PFSK-1 (cell line): ENCODE measurements at regions not wholly inside any gene's neighbourhood (a gene's known extent, or its start where the extent isn't known, plus 50 kb on each side); places are given as distances from the start of the nearest gene placed in this dataset.

ENCODE experiments used
- FOXP2 ChIP-seq: optimal IDR thresholded peaks from 2 replicates; pipeline ENCODE3; 2011; ENCODE audit warnings: borderline replicate concordance, control low read depth, inconsistent platforms; ENCODE audit not compliant: insufficient read depth; ENCODE audit errors: extremely low read length, extremely low read depth
- POLR2AphosphoS5 ChIP-seq: IDR thresholded peaks from 2 replicates; pipeline ENCODE4 v1.6.1; 2012; ENCODE audit warnings: low read depth, mild to moderate bottlenecking, control low read depth, low read length, moderate library complexity
- REST ChIP-seq, 2 experiments: IDR thresholded peaks; 2 replicates each; pipeline versions ENCODE4 v1.6.1 to v1.8.0; 2011 to 2012; ENCODE audit warnings: low read depth in 2 of 2, low read length in 2 of 2, control low read depth in 1 of 2, inconsistent platforms in 1 of 2, mild to moderate bottlenecking in 1 of 2, moderate library complexity in 1 of 2; ENCODE audit not compliant: insufficient read depth in 1 of 2
- SIN3A ChIP-seq: IDR thresholded peaks from 2 replicates; pipeline ENCODE4 v1.6.1; 2012; ENCODE audit warnings: mild to moderate bottlenecking, low read length, moderate library complexity, borderline replicate concordance; ENCODE audit not compliant: insufficient read depth
- TAF1 ChIP-seq: IDR thresholded peaks from 2 replicates; pipeline ENCODE4 v1.6.1; 2012; ENCODE audit warnings: low read length, control low read depth, borderline replicate concordance; ENCODE audit not compliant: insufficient read depth

GRCh38 chr10:64040781-64041180 lies 519.6 kb downstream of the REEP3 start:
- TF ChIP-seq FOXP2: no peak
- TF ChIP-seq SIN3A: no peak
- no peak for TF ChIP-seq POLR2AphosphoS5
- no peak for TF ChIP-seq REST (IDR thresholded peaks at IDR 0.05; ENCODE audit: insufficient read depth in 1 of 2, low read depth in 2 of 2, low read length in 2 of 2)
- TF ChIP-seq TAF1: no peak

- TF ChIP-seq SIN3A: no peak
- peak; percentile 60 for TF ChIP-seq FOXP2
Measured at GRCh38 chr10:64041185-64041988, 520.2 kb downstream of the REEP3 start.

- no peak for TF ChIP-seq POLR2AphosphoS5
Measured at GRCh38 chr10:64041989-64042490, 520.8 kb downstream of the REEP3 start.

- no peak for TF ChIP-seq SIN3A
- no peak for TF ChIP-seq POLR2AphosphoS5
- TF ChIP-seq REST (IDR thresholded peaks at IDR 0.05; ENCODE audit: insufficient read depth in 1 of 2, low read depth in 2 of 2, low read length in 2 of 2): no peak
Measured at GRCh38 chr10:64044098-64044497, 522.9 kb downstream of the REEP3 start.

- TF ChIP-seq REST (IDR thresholded peaks at IDR 0.05; ENCODE audit: insufficient read depth in 1 of 2, low read depth in 2 of 2, low read length in 2 of 2) (no peak), FOXP2 (no peak), TAF1 (no peak), SIN3A (no peak)
Measured at GRCh38 chr10:64054392-64054791, 533.2 kb downstream of the REEP3 start.

GRCh38 chr10:64059884-64060283 lies 538.7 kb downstream of the REEP3 start:
- TF ChIP-seq FOXP2 (no peak), REST (IDR thresholded peaks at IDR 0.05; ENCODE audit: insufficient read depth in 1 of 2, low read depth in 2 of 2, low read length in 2 of 2) (no peak), POLR2AphosphoS5 (no peak), TAF1 (no peak), SIN3A (no peak)
